Smooth muscle cell (in vitro differentiated cells): ENCODE measurements at regions not wholly inside any gene's neighbourhood (a gene's known extent, or its start where the extent isn't known, plus 50 kb on each side); places are given as distances from the start of the nearest gene placed in this dataset.

ENCODE experiments used
- DNase-seq: peaks from one replicate; lab custom pipeline; 2025; ENCODE audit not compliant: unreplicated experiment; lab: John Stamatoyannopoulos, UW
- H2AFZ ChIP-seq: fragments of 200-600 bp; sonication (generic); 2 replicates; pipeline ENCODE4 v1.6.0; 2016; ENCODE audit warnings: antibody characterized with exemption, low read depth, mild to moderate bottlenecking
- H3F3A ChIP-seq: fragments of 200-600 bp; sonication (generic); 2 replicates; pipeline ENCODE4 v1.6.0; 2017; ENCODE audit warnings: antibody characterized with exemption, low read depth
- H3K27ac ChIP-seq: fragments of 200-600 bp; sonication (generic); 2 replicates; pipeline ENCODE4 v1.5.1; 2016; ENCODE audit warnings: low read depth, mild to moderate bottlenecking
- H3K27me3 ChIP-seq: fragments of 200-600 bp; sonication (generic); 2 replicates; pipeline ENCODE4 v1.6.1; 2016; ENCODE audit warnings: low read depth, mild to moderate bottlenecking
- H3K36me3 ChIP-seq: fragments of 200-600 bp; sonication (generic); 2 replicates; pipeline ENCODE4 v1.5.1; 2016; ENCODE audit warnings: low read depth
- H3K4me1 ChIP-seq: fragments of 200-600 bp; sonication (generic); 2 replicates; pipeline ENCODE4 v1.5.1; 2016; ENCODE audit warnings: low read depth
- H3K4me2 ChIP-seq: fragments of 200-600 bp; sonication (generic); 2 replicates; pipeline ENCODE4 v1.6.0; 2016; ENCODE audit warnings: mild to moderate bottlenecking
- H3K4me3 ChIP-seq: fragments of 200-600 bp; sonication (generic); 2 replicates; pipeline ENCODE4 v1.5.1; 2016; ENCODE audit warnings: mild to moderate bottlenecking
- H3K79me2 ChIP-seq: fragments of 200-600 bp; sonication (generic); 2 replicates; pipeline ENCODE4 v1.6.0; 2016; ENCODE audit warnings: low read depth, mild to moderate bottlenecking
- H3K9ac ChIP-seq: fragments of 200-600 bp; sonication (generic); 2 replicates; pipeline ENCODE4 v1.6.0; 2016; ENCODE audit warnings: low read depth
- H3K9me3 ChIP-seq: fragments of 200-600 bp; sonication (generic); replicated peaks from 2 replicates; pipeline ENCODE4 v1.5.1; 2016; ENCODE audit warnings: low read depth
- H4K20me1 ChIP-seq: fragments of 200-600 bp; sonication (generic); 2 replicates; pipeline ENCODE4 v1.6.0; 2016; ENCODE audit warnings: low read depth
- CTCF ChIP-seq: fragments of 200-600 bp; sonication (generic); IDR thresholded peaks from 2 replicates; pipeline ENCODE4 v1.5.1; 2017; ENCODE audit warnings: borderline replicate concordance, mild to moderate bottlenecking, antibody characterized with exemption; ENCODE audit not compliant: insufficient read depth, poor library complexity, severe bottlenecking
- WGBS: methylation state at CpG from one replicate; pipeline ENCODE4 v1.1.7; 2016; ENCODE audit warnings: low lambda C conversion rate; 5-methylcytosine and 5-hydroxymethylcytosine counted together

GRCh38 chr20:21900431-21900830 is 195.0 kb downstream of the PAX1 start:
- no peak for TF ChIP-seq CTCF
- Histone ChIP-seq H3K79me2 (no peaks in the 10 kb centered on the region), H3K4me1 (no peaks in the 10 kb centered on the region), H4K20me1 (no peaks in the 10 kb centered on the region), H3K27ac (no peak overlapping the region), H3K4me2 (no peak overlapping the region), H3K9me3 (no peaks in the 10 kb centered on the region), H3K9ac (no peak overlapping the region), H2AFZ (no peak overlapping the region), H3F3A (no peaks in the 10 kb centered on the region), H3K4me3 (no peak overlapping the region), H3K36me3 (no peaks in the 10 kb centered on the region), H3K27me3 (no peaks in the 10 kb centered on the region)
- no peak for DNase-seq
- WGBS = 83% methylated on average over 5 of the region's 5 CpGs

- no peak overlapping the region for H3K4me2 ChIP-seq
- H3K79me2 ChIP-seq = no peaks in the 10 kb centered on the region
- no peaks in the 10 kb centered on the region for H3K36me3 ChIP-seq
- no peak overlapping the region for H3K9ac ChIP-seq
- TF ChIP-seq CTCF = no peak
- no peak for DNase-seq
- H2AFZ ChIP-seq = no peak overlapping the region
- H3F3A ChIP-seq = no peaks in the 10 kb centered on the region
- H3K4me3 ChIP-seq = no peak overlapping the region
- H4K20me1 ChIP-seq = no peaks in the 10 kb centered on the region
- no peaks in the 10 kb centered on the region for H3K27me3 ChIP-seq
- peaks cover 6% of the 10 kb centered on the region for H3K4me1 ChIP-seq
- H3K27ac ChIP-seq = no peak overlapping the region
- no peaks in the 10 kb centered on the region for H3K9me3 ChIP-seq
These were observed 169.5 kb downstream of the PAX1 start for GRCh38 chr20:21874921-21875320.

- 76% methylated on average over 4 of the region's 4 CpGs for WGBS
- Histone ChIP-seq H3K9me3 (no peaks in the 10 kb centered on the region), H3K27ac (no peak overlapping the region), H4K20me1 (no peaks in the 10 kb centered on the region), H3F3A (no peaks in the 10 kb centered on the region), H3K4me2 (no peak overlapping the region), H3K4me3 (no peak overlapping the region), H3K4me1 (peaks cover 6% of the 10 kb centered on the region), H3K9ac (no peak overlapping the region), H2AFZ (no peak overlapping the region), H3K36me3 (no peaks in the 10 kb centered on the region), H3K79me2 (no peaks in the 10 kb centered on the region), H3K27me3 (no peaks in the 10 kb centered on the region)
- TF ChIP-seq CTCF = no peak
- no peak for DNase-seq
These were observed 168.7 kb downstream of the PAX1 start for GRCh38 chr20:21874127-21874526.

- peaks cover 6% of the 10 kb centered on the region for H3K4me1 ChIP-seq
- H3F3A ChIP-seq = no peaks in the 10 kb centered on the region
- no peaks in the 10 kb centered on the region for H3K36me3 ChIP-seq
- H3K4me3 ChIP-seq = no peak overlapping the region
- WGBS = 69% methylated on average over 3 of the region's 3 CpGs
- H2AFZ ChIP-seq = no peak overlapping the region
- H3K27me3 ChIP-seq = no peaks in the 10 kb centered on the region
- H4K20me1 ChIP-seq = no peaks in the 10 kb centered on the region
- no peak overlapping the region for H3K27ac ChIP-seq
- no peak for TF ChIP-seq CTCF
- H3K9me3 ChIP-seq = no peaks in the 10 kb centered on the region
- H3K9ac ChIP-seq = no peak overlapping the region
- H3K79me2 ChIP-seq = no peaks in the 10 kb centered on the region
- H3K4me2 ChIP-seq = no peak overlapping the region
- no peak for DNase-seq
These were observed 167.8 kb downstream of the PAX1 start for GRCh38 chr20:21873291-21873690.
